ENCODE measurements at regions not wholly inside any gene's neighbourhood (a gene's known extent, or its start where the extent isn't known, plus 50 kb on each side); places are given as distances from the start of the nearest gene placed in this dataset.

GRCh38 chr21:28779914-28780313 lies 212.8 kb downstream of the LTN1 start:
- no peak for DNase-seq (ENCODE audit: extremely low read depth in 1 of 4, low spot score in 3 of 4)
- no peaks in the 10 kb centered on the region for H3K9me3 ChIP-seq (replicated peaks; ENCODE audit: control insufficient read depth, insufficient read depth, low read depth, low read length)
- ATAC-seq: no peak
- FAIRE-seq: no peak
- H3K79me2 ChIP-seq (ENCODE audit: control insufficient read depth, insufficient read depth, low read length): no peaks in the 10 kb centered on the region
- CTCF ChIA-PET (ENCODE audit: low intra/inter-chr PET ratio): no interaction called here
- no peaks in the 10 kb centered on the region for H3K9me1 ChIP-seq (ENCODE audit: control insufficient read depth, insufficient read depth, low read length)
- no peaks in the 10 kb centered on the region for H3K36me3 ChIP-seq (ENCODE audit: control insufficient read depth, insufficient read depth, low read length)
- no peak overlapping the region for H3K27ac ChIP-seq (ENCODE audit: extremely low read depth, low read depth, low read length)
- no peaks in the 10 kb centered on the region for H4K20me1 ChIP-seq (replicated peaks; ENCODE audit: control insufficient read depth, insufficient read depth, low read length)
- intact Hi-C loops (cut with micrococcal nuclease): no loop called here
- H3K9ac ChIP-seq (ENCODE audit: insufficient read depth in 1 of 2, low read depth in 2 of 2, low read length in 2 of 2): no peak overlapping the region
- H2AFZ ChIP-seq (ENCODE audit: low read depth, low read length): no peak overlapping the region
- in situ Hi-C loops (cut with MboI): no loop called here
- no peak overlapping the region for H3K4me3 ChIP-seq
- POLR2A ChIA-PET: no interaction called here
- H3K27me3 ChIP-seq (ENCODE audit: control insufficient read depth in 2 of 2, insufficient read depth in 2 of 2, low read length in 2 of 2): no peaks in the 10 kb centered on the region
- BruUV-seq (replicated peaks): no TSS peak
- no peaks in the 10 kb centered on the region for H3K4me1 ChIP-seq (replicated peaks in 1 of 2; ENCODE audit: control insufficient read depth in 2 of 2, insufficient read depth in 2 of 2, low read length in 2 of 2)
- H3K4me2 ChIP-seq (ENCODE audit: insufficient read depth, low read length): no peak overlapping the region
- TF ChIP-seq SMAD2 (IDR thresholded peaks at IDR 0.05; ENCODE audit: low read depth, low read length): no peak
- no peak for TF ChIP-seq RFX5 (IDR thresholded peaks at IDR 0.05; ENCODE audit: low read depth, low read length)
- no peak for TF ChIP-seq MTA3 (IDR thresholded peaks at IDR 0.05; ENCODE audit: borderline replicate concordance)
- TF ChIP-seq ZNF780A (CRISPR knock-in tag; IDR thresholded peaks at IDR 0.05): no peak
- TF ChIP-seq SFPQ (IDR thresholded peaks at IDR 0.05; ENCODE audit: low read depth, low read length): no peak
- TF ChIP-seq TEAD1 (CRISPR knock-in tag; IDR thresholded peaks at IDR 0.05): no peak
- no peak for TF ChIP-seq CC2D1A (IDR thresholded peaks at IDR 0.05)
- no peak for TF ChIP-seq ZKSCAN8 (CRISPR knock-in tag; IDR thresholded peaks at IDR 0.05)
- no peak for TF ChIP-seq SOX6 (IDR thresholded peaks at IDR 0.05)
- TF ChIP-seq, protein P1, sequence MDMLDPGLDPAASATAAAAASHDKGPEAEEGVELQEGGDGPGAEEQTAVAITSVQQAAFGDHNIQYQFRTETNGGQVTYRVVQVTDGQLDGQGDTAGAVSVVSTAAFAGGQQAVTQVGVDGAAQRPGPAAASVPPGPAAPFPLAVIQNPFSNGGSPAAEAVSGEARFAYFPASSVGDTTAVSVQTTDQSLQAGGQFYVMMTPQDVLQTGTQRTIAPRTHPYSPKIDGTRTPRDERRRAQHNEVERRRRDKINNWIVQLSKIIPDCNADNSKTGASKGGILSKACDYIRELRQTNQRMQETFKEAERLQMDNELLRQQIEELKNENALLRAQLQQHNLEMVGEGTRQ (CRISPR knock-in tag; IDR thresholded peaks at IDR 0.05): no peak
- TF ChIP-seq PTRF (tag; IDR thresholded peaks at IDR 0.05): no peak
- TF ChIP-seq, protein P2, sequence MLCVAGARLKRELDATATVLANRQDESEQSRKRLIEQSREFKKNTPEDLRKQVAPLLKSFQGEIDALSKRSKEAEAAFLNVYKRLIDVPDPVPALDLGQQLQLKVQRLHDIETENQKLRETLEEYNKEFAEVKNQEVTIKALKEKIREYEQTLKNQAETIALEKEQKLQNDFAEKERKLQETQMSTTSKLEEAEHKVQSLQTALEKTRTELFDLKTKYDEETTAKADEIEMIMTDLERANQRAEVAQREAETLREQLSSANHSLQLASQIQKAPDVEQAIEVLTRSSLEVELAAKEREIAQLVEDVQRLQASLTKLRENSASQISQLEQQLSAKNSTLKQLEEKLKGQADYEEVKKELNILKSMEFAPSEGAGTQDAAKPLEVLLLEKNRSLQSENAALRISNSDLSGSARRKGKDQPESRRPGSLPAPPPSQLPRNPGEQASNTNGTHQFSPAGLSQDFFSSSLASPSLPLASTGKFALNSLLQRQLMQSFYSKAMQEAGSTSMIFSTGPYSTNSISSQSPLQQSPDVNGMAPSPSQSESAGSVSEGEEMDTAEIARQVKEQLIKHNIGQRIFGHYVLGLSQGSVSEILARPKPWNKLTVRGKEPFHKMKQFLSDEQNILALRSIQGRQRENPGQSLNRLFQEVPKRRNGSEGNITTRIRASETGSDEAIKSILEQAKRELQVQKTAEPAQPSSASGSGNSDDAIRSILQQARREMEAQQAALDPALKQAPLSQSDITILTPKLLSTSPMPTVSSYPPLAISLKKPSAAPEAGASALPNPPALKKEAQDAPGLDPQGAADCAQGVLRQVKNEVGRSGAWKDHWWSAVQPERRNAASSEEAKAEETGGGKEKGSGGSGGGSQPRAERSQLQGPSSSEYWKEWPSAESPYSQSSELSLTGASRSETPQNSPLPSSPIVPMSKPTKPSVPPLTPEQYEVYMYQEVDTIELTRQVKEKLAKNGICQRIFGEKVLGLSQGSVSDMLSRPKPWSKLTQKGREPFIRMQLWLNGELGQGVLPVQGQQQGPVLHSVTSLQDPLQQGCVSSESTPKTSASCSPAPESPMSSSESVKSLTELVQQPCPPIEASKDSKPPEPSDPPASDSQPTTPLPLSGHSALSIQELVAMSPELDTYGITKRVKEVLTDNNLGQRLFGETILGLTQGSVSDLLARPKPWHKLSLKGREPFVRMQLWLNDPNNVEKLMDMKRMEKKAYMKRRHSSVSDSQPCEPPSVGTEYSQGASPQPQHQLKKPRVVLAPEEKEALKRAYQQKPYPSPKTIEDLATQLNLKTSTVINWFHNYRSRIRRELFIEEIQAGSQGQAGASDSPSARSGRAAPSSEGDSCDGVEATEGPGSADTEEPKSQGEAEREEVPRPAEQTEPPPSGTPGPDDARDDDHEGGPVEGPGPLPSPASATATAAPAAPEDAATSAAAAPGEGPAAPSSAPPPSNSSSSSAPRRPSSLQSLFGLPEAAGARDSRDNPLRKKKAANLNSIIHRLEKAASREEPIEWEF (CRISPR knock-in tag; IDR thresholded peaks at IDR 0.05): no peak
- no peak for TF ChIP-seq SAFB (IDR thresholded peaks at IDR 0.05; ENCODE audit: borderline replicate concordance, low read depth, low read length)
- TF ChIP-seq LCOR (CRISPR knock-in tag; IDR thresholded peaks at IDR 0.05): no peak
